ENCODE measurements at regions not wholly inside any gene's neighbourhood (a gene's known extent, or its start where the extent isn't known, plus 50 kb on each side); places are given as distances from the start of the nearest gene placed in this dataset.

DNA sequence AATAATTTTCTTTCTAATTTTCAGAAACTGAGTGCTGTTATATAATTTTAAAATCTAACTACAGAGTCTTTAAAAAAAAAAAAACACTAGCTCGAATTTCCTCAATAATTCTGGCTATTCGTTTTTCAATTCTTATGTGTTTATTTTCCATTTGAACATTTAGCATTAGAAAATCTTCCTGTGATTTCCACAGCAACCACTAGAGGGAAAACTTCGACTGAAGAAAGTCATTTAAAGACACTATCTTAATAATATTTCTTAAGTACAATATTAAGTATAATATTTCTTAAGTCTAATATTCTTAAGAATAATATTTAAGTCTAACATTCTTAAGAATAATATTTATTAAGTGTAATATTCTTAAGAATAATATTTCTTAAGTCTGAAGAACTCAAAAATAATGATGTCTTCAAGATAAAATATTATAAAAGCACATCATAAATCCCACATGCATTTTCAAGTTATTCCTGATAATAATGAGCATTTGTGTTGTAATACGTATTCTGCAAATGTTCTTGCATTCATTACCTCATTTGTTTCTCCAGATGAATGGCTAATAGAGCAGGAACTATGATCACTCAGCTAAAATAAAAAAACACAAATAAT lies 118.4 kb upstream of the WDR17 start:
- DNase-seq: no peak

DNA sequence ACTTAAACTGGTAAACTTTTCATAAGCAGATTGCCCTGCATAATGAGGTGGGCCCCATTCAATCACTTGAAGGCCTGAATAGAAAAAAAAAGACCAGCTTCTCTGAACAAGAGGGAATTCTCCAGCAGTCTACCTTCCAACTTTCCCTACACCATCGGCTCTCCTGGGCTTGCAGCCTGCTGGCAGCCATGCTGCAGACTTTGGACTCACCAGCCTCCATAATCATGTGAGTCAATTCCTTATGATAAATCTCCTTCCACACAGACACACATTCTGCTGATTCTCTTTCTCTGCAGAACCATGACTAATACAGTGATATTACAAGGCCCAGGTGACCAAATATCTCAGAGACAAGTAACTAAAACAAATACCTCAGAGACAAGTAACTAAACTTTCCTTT lies 113.8 kb upstream of the WDR17 start:
- no peak for DNase-seq

DNA sequence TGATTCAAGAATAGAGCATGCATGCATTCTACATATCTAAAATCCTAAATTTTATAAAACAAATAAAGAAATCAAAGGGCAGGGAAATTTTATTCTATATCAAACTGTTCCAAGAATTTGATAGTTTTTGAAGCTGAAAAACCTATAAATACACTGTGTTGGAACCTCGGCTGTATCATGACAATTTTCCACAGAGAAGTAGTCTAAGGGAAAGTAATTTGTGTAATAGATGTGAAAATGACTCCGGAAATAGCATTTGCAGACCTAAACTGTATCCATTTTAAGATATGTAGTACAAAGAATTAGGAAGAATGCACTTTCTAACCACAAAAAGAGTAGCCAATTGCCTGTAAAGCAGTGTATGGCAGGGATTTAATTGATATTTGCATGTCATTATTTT lies 112.5 kb upstream of the WDR17 start:
- no peak for DNase-seq

DNA sequence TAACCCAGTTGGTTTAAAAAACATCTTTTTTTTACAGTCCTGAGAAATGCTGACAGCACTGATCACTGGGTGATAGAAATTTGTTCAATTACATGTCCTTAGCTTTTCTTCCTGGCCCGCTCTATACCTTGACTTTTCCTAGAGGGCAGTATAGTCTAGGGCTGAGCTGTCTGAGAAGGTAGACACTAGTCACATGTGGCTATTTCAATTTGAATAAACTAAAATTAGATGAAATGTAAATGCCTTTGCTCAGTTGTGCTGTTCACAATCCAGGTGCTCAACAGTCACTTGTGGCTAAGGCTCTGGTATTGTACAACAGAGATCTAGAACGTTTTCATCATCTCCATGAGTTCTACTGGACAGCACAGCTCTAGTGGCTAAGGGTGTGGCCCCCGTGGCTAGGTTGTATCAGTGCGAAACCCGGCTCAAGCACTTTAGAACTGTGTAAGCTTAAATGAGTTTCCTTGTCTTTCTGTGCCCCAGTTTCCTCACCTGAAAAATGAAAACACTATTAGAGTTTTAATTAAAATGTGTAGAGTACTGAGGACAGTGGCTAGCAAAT lies 111.6 kb upstream of the WDR17 start:
- no peak for DNase-seq

DNA sequence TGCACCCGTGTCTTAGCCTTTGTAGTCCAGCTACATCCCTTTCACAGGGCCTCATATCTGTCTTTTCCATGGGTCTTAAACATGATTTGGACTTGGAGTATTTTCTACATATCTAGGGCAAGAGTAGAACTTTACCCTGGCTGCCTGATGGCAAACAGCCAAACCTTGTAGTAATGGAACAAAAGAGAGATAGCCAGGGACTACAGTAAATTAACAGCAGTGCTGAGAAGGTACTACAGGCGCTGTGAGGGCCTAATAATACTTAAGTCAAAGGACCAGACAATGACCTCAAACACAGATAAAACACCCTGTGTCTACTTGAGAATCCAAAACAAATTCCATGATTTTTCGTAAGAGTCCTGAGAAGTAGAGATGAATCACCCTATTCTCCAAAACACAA lies 111.0 kb upstream of the WDR17 start:
- DNase-seq: no peak

DNA sequence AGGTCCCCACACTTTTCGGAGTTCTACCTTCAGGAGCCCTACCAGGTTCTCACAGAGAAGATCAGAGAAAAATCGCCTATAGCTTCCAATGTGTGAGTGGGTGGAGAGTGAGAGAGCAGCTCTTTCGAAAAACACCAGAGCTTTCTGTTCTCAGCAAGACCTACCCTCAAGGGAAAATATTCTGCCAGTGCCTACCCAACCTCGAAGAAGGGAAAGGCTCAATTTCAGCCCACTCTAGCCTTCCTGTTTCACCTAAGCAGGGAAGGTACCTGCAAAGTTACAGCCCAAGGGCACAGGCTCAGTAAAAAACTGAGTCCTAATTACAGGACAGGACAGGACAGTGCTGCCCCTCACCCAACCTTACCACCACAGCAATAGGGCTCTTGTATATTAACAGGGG lies 104.0 kb upstream of the WDR17 start:
- no peak for DNase-seq

DNA sequence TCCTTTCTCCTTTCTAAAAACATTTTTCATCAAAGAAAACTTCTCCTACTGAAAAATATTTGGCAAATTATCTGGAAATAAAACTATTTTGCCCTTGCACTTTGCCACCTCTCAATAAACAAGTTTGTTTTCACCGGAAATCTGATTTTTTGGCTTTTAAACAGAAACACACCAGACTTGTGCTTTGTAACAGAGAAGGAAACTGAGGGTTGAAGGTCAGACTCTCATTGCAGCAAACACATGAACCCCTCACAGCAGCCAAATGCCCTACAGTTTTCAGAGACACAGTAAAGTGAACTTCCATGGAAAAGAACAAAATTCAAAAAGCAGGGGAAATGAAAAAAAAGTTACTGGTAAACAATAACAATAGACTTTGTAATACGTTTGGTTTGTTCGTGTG lies 95.6 kb upstream of the WDR17 start:
- DNase-seq: no peak

DNA sequence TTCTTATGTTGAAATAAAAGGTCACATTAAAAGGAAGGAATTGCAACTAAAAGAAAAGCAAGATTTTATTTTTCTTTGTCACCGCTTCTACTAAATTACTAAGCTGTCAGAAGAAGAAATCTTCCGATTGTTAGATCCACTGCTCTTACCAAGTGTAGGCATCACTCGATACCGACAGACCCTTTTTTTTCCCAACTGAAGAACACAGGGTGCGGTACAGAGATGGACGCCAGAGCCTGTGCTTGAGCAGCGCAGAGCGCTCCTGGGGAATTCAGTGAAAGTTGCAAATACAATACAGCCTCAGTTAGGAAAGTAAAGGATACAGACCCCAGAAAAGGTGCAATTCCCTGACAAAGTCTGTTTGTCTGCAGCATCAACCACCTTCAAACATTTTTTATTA lies 94.9 kb upstream of the WDR17 start:
- no peak for DNase-seq

DNA sequence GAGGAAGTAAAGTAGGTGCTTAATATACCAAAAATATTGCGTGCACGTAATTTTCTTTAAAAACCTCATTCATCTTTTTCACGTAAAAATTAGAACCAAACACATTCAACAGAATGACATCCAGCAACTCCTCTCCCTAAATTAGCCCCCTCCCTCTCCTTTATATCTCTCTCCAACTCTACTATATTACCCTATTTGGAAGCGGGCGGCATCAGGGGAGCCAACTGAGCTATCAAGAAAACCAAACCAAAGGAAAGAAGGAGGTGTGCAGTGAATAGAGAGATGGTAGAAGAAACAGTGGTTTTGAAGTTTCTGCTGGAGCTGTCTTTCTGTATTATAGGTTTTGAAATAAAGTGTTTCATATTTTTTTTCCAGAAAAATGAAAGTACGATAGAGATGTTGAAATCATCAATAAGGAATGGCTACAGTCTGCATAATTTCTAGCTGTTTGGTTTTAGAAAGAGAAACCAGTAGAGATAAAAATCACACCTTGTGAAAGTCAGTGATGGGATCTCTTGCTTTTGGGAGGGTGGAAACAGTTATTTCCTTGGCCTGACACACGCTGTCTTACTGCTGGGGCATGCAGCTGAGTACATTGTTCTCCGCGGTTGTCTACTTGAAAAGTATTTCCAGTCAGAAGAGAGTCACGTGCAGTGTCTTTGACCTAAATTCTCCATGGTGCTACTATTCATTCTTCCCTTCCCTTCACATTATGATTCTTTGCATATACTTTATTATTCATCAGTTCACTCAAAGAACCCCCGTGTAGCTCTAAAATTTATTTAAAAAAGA lies 94.1 kb upstream of the WDR17 start:
- no peak for DNase-seq

DNA sequence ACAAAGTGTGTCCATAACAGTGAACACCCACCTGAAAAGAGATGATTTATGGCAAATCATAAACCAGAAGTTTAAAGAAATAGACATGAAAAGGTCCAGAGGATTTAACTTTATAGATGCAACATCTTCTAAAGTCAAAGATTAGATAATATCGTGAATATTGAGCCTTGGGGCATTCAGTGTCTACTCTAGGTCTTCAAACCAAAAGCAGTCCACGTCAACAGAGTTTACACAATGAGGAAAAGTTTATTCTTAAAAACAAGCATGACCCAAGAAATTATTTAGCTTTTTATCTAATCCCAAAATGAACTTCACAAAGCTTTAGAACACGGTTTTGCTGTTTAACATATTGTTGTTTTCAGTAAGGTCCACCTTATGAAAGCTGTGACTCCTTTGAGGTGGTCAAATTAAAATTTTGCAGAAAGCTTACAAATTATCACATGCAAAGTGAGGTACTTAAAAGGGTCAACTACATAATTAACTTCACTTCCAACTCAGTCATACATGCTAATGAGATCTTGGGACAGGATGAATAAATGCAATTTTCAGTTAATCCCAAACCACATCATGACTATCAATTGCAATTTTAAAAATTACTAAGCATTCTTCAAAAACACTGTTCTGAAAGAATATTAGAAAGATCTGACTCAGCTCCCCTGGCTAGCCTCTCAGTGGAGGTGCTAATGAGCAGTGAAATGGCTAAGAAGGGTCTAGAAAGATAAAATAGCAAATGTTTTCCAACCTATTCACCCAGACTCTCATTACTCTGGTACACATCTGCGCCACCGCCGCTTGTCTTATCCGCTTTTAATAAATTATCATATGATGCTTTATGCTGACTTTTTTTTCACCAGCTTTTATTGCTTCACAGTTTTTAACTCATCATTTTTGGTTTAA lies 92.4 kb upstream of the WDR17 start:
- no peak for DNase-seq

DNA sequence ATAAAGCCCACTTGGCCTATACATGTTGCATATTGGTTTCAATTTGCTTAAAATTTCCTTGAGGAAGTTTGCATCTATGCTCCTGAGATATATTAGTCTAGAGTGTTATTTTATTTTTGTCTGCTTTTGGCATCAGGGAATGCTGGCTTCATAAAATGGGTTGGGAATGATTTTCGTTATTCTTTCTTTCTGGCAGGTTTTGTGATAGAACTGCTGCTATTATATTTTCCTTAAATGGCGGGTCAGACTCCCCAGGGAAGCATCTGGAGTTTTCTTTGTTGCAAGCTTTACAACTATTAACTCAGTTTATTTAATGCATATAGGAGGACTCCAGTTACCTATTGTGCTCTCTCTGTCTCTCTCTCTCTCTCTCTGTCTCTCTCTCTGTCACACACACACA lies 82.0 kb upstream of the WDR17 start:
- DNase-seq: no peak

DNA sequence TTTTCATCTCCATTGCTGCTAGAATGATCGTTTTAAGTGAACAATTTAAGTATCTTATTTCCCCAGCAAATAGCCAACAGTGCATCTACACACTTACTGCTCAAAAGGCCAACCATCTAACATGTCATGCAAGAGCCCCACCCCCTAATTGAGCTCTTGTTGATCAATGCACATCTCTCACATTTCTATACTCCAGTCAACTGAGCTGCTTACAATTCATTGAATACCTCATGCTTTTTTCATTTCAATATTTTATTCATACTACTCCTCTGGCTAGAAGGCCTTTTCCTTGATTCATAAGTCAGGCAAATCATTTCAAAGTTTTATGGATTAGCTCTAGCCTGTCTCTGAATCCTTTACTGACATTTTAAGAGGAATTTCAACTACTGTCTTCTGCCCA lies 79.0 kb upstream of the WDR17 start:
- no peak for DNase-seq

DNA sequence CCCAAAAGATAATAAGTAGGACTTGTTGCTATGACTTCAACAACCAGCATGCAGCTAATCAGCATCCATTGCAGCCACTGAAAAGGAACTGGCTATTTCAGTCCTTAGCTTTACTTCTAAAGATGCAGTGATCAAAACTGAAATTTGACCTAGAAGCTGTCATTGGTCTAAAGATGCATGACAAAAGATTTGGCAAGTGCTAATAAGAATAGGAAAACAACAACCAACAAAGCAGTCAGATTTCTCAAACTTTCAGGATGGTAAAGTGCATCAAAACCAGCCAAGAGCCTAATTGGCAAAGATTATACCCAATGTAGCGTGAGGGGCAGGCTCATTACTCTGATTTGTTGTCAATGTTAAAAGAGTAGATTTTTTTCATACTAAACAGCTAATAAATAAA lies 77.1 kb upstream of the WDR17 start:
- DNase-seq: no peak

DNA sequence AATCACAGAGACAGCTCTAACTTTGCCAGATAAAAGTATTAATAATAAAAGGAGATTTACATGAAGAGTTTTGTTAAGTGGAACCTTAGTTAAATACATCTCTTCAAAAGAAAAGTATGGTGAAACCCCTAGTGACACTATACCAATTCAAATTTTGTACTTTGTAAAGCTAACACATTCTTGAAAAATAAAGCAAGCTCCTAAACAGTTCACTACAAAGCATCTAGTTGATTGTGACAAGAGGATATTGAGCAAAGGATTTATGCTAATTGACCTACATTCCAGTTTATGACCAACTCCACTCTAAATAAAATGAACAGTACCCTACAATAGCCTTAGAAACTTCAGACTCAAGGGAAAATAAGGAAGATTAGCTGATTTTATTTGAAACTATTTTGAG lies 69.4 kb upstream of the WDR17 start:
- DNase-seq: no peak

DNA sequence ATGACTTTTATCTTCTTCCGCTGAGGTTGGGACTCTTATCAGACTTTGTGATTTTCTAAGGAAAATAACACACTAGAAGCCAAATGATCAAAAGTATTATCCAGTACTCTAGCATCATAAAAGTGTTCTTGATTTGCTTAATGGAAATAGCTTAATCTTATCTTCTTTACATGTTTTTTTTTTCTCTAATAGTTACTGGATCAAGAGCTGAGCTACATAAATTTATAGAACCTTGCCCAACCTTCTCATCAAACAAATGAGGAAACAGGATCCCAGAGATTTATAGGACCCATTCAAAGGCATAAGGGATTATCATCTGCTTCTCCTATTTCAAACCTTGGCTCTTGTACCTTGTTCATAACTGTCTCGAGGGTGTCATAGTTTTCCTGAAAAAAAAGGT lies 68.3 kb upstream of the WDR17 start:
- DNase-seq: no peak

DNA sequence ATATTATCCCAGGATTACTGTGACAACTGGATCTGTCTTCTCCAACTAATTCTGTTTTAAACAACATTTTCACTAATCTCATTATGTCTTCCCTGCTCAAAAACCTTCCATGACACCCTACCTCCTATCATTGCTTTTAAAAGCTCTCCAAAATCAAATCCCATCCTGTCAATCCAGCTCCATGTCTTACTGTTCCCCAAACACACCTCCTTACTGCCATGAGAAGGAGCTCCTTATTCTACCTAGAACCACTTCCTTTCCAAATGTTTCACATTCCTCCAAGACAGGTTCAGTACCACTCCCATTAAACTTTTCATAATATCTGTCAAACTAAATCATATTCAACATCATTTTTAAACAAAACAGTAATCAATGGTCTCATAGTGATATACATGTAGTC lies 66.9 kb upstream of the WDR17 start:
- no peak for DNase-seq

DNA sequence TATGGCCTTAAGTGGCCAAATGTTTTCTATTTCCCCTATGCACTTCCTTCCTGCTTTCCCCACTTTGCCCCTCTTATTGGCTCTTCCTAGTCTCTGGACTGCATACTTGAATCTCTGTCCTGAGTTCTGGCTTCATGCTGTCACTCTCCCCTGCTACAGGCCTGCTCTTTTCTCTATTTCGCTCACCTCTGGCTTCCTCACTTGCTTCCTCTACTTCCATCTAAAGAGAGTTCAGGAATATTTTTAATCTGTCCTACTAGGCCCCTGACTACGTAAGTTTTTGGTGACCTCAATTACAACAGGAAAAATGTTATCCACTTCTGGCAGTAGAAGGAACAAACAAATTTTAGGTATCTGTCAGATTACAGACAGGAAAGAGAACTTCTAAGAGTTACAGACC lies 65.7 kb upstream of the WDR17 start:
- no peak for DNase-seq

DNA sequence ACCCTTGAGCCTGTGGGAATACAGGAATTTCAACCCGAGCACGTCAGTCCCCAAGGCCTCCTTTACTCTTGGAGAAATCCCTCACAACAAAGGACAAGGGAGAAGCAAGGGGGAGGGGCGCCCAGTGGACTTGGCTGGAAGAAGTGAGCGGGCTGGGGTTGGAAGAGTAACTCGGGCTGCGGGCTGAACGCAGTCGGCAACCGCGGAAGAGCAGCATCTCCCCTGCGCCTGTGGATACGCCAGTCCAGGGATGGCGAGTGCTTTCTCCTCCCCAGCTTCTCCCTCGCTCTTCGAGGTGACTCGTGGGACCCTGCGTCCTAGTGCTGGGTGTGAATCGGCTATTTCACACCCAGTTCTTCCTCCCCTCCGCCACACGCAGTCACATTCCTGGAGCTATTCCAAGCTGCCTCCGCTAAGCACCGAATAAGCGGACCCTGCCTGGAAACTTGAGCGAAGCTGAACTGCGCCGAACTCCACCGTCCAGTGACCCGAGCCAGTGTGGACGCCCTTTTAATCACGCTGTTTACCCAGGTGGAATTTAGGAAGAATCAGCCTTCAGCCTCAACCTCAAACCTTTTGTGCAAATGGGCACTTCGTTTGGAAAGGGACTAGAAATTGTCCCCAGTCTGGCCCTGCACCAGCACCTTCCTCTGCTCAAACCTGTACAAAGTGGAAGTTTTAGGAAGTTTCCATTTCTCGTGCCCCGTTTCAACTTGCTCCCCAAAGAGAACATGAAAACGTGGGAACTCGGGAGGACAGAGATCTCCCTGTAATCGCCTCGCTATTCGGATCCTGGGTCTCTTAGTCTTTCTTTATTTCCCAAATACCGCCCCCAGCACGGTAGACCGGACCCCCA lies 64.3 kb upstream of the WDR17 start:
- DNase-seq: no peak

DNA sequence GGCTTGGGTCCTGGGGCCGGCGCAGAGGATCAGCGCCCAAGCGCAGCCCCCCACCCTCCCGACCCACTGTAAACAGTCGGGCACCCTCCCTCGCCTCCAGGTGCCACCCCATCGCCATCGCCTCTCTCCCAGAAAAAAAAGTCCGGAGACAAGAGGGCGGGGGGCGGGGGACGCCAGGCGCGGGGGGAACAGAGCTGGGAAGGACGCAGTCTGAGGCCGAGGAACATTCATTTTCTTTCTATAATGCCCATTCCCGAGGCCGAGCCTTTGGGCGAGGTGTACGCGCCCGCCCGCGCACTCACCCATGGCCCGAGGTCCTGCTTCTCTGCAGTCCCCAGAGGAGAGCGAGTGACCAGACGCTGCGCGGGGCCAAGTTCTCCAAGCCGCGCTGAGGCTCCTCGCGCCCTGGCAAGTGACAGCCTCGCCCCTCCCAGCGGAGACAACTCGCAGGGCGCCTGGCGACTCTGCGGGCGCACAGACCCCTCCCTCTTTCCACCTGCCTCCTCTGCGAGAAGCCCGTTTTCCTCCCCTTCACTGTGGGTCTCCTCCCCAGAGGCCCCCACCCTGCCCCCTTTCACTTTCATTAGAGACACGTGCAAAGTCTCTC lies 63.5 kb upstream of the WDR17 start:
- no peak for DNase-seq

DNA sequence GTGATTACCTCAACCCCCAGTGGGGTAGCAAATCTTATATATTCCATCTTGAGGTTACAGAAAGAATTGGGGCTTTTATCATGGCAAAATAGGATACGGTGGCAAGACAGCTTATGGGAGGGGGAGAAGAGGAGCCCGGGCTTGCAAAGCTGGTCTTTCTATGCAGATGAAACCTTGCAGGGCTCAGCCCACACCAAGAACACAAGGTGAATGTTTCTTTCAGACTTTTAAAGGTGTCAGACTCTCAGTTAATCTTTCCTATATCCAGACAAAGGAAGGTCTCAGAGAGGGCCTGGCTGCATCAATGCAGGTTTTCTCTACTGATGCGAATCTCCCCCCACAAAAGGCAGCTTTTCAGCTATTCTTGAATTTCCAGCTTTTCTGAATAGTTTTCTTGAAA lies 59.9 kb upstream of the WDR17 start:
- no peak for DNase-seq

DNA sequence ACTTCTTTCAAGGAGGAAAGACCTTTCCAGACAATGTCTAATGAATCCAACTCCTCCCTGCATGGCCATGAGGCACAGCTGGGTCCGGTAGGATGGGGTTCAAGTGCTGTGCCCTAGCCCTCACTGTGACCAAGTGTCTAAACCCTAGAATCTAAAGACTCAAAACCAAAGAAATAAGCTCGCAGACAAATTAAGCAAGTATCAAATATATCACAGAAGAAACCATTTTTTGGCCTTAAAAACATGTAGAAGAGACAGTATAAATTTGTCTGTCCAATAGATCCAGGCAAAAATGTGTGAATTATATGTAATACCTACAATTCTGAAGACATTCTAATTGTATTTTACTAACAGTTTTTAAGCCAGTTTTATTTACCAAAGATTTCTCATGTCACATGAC lies 56.4 kb upstream of the WDR17 start:
- no peak for DNase-seq

DNA sequence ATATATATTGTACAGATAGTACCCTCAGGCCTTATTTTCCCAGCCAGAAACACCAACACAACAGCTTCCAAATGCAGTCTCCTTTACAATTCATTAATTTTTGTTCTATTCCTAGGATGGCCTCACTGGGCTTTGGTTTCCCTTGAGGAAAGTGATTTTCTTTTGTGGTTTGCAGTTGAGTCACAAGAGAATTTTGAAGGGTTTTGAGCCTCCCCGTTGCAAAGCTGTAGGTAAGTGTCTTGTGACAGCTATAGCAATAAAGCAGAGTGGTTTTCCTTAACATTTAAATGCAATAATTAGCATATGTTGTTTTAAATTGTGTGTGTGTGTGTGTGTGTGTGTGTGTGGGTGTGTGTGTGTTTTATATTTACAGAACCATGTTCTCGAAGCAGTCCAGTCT lies 54.1 kb upstream of the WDR17 start:
- DNase-seq: no peak

All from T-helper 1 cell (primary cell).